SU-DHL-6 (cell line): ENCODE measurements at regions not wholly inside any gene's neighbourhood (a gene's known extent, or its start where the extent isn't known, plus 50 kb on each side); places are given as distances from the start of the nearest gene placed in this dataset.

Source experiments
- H2AFZ ChIP-seq: fragments of 200-600 bp; sonication (generic); 2 replicates; pipeline ENCODE4 v1.6.1; 2014; ENCODE audit warnings: low read depth, mild to moderate bottlenecking, moderate library complexity, mixed read lengths, antibody characterized with exemption, low read length; ENCODE audit not compliant: severe bottlenecking
- H3F3A ChIP-seq: fragments of 200-600 bp; shearing (Covaris generic); 2 replicates; pipeline ENCODE4 v1.6.0; 2016; ENCODE audit warnings: antibody characterized with exemption, mild to moderate bottlenecking; ENCODE audit not compliant: insufficient read depth
- H3K27ac ChIP-seq: fragments of 200-600 bp; sonication (generic); 2 replicates; pipeline ENCODE4 v1.5.1; 2016; ENCODE audit warnings: low read depth, mild to moderate bottlenecking, low read length, moderate library complexity, mixed read lengths
- H3K27me3 ChIP-seq: fragments of 200-600 bp; sonication (generic), shearing (Covaris generic); 2 replicates; pipeline ENCODE4 v1.6.0; 2014; ENCODE audit warnings: mild to moderate bottlenecking, low read length
- H3K36me3 ChIP-seq: fragments of 200-600 bp; sonication (generic); 2 replicates; pipeline ENCODE4 v1.6.1; 2014; ENCODE audit warnings: mild to moderate bottlenecking, low read length, mixed read lengths
- H3K4me2 ChIP-seq: fragments of 300-600, 200-600 bp; shearing (Covaris generic), sonication (generic); 2 replicates; pipeline ENCODE4 v1.6.0; 2014; ENCODE audit warnings: low read length, low read depth, mild to moderate bottlenecking; ENCODE audit not compliant: poor library complexity, severe bottlenecking
- H3K4me3 ChIP-seq: fragments of 200-600 bp; sonication (generic); 2 replicates; pipeline ENCODE4 v1.5.1; 2014; ENCODE audit warnings: antibody characterized with exemption, low read length, mild to moderate bottlenecking, mixed read lengths; ENCODE audit not compliant: insufficient read depth, poor library complexity, severe bottlenecking
- H3K79me2 ChIP-seq: fragments of 200-600 bp; sonication (generic); 2 replicates; pipeline ENCODE4 v1.6.1; 2014; ENCODE audit warnings: mild to moderate bottlenecking, low read length, moderate library complexity; ENCODE audit not compliant: insufficient read depth
- H3K9ac ChIP-seq: fragments of 200-600 bp; sonication (generic); 2 replicates; pipeline ENCODE4 v1.7.0; 2014; ENCODE audit warnings: mild to moderate bottlenecking, low read length
- H3K9me2 ChIP-seq: fragments of 200-600 bp; sonication (generic); replicated peaks from 2 replicates; pipeline ENCODE4 v1.6.1; 2014; ENCODE audit warnings: low read length; ENCODE audit not compliant: insufficient read depth
- H3K9me3 ChIP-seq: fragments of 200-600 bp; sonication (generic); 2 replicates; pipeline ENCODE4 v1.6.1; 2014; ENCODE audit warnings: low read length, mixed read lengths; ENCODE audit not compliant: insufficient read depth
- H4K20me1 ChIP-seq: fragments of 200-600 bp; sonication (generic); 2 replicates; pipeline ENCODE4 v1.6.1; 2014; ENCODE audit warnings: low read depth, mild to moderate bottlenecking, antibody characterized with exemption, low read length, moderate library complexity, mixed read lengths
- EZH2phosphoT487 ChIP-seq: fragments of 200-600 bp; sonication (generic), shearing (Covaris generic); conservative IDR thresholded peaks from 2 replicates; pipeline ENCODE4 v1.6.1; 2018; ENCODE audit warnings: mild to moderate bottlenecking, antibody characterized with exemption, low read length, moderate library complexity, mixed read lengths
- TF ChIP-seq, protein P1 (sequence below): fragments of 200-600 bp; sonication (generic); IDR thresholded peaks from one replicate; pipeline ENCODE4 v1.5.1; 2017; ENCODE audit warnings: antibody characterized with exemption, mild to moderate bottlenecking, low read length, moderate library complexity; ENCODE audit not compliant: insufficient read depth, poor library complexity, severe bottlenecking

- H3K36me3 ChIP-seq, result no peaks in the 10 kb centered on the region
- no peak overlapping the region for H2AFZ ChIP-seq
- H3K9me2 ChIP-seq, result no peaks in the 10 kb centered on the region
- H3F3A ChIP-seq, result no peaks in the 10 kb centered on the region
- H3K9ac ChIP-seq, result no peak overlapping the region
- H3K79me2 ChIP-seq, result no peaks in the 10 kb centered on the region
- H3K4me2 ChIP-seq, result no peak overlapping the region
- H3K27ac ChIP-seq, result no peak overlapping the region
- H3K27me3 ChIP-seq, result no peaks in the 10 kb centered on the region
- TF ChIP-seq, protein P1, sequence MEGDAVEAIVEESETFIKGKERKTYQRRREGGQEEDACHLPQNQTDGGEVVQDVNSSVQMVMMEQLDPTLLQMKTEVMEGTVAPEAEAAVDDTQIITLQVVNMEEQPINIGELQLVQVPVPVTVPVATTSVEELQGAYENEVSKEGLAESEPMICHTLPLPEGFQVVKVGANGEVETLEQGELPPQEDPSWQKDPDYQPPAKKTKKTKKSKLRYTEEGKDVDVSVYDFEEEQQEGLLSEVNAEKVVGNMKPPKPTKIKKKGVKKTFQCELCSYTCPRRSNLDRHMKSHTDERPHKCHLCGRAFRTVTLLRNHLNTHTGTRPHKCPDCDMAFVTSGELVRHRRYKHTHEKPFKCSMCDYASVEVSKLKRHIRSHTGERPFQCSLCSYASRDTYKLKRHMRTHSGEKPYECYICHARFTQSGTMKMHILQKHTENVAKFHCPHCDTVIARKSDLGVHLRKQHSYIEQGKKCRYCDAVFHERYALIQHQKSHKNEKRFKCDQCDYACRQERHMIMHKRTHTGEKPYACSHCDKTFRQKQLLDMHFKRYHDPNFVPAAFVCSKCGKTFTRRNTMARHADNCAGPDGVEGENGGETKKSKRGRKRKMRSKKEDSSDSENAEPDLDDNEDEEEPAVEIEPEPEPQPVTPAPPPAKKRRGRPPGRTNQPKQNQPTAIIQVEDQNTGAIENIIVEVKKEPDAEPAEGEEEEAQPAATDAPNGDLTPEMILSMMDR, result no peak
- TF ChIP-seq EZH2phosphoT487, result no peak
- H4K20me1 ChIP-seq, result no peaks in the 10 kb centered on the region
- no peaks in the 10 kb centered on the region for H3K9me3 ChIP-seq
- no peak overlapping the region for H3K4me3 ChIP-seq
These were observed 298.4 kb downstream of the NDUFA10 start for GRCh38 chr2:239726631-239727181.

DNA sequence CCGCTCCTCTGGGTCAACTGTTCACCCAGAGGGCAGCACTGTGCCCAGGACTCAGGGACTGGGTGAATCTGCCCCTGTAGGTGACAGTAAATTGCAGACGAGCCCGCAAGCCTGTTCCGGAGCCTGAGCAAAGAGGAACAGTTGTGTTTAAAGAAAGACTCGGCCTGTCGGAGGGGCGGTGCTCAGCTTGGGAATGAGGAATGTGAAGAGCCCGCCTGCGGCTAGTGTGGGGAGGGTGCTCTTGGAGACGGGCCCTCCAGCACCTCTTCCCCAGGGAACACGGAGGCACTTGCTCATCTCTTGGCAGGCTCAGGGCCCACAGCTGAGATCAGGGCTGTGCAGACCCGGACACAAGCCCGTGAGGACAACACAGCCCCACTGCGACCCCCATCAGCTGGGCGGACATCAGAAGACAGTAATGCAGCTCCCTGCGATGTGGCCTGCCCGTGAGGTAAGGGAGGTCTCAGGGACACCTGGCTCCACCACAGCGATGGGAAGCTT is 299.0 kb downstream of the NDUFA10 start:
- no peaks in the 10 kb centered on the region for H3K9me2 ChIP-seq
- no peaks in the 10 kb centered on the region for H3F3A ChIP-seq
- H4K20me1 ChIP-seq, result no peaks in the 10 kb centered on the region
- H3K9me3 ChIP-seq, result no peaks in the 10 kb centered on the region
- no peak overlapping the region for H3K4me3 ChIP-seq
- TF ChIP-seq, protein P1, result no peak
- no peak for TF ChIP-seq EZH2phosphoT487
- H2AFZ ChIP-seq, result no peak overlapping the region
- no peak overlapping the region for H3K4me2 ChIP-seq
- no peaks in the 10 kb centered on the region for H3K36me3 ChIP-seq
- no peak overlapping the region for H3K27ac ChIP-seq
- H3K27me3 ChIP-seq, result no peaks in the 10 kb centered on the region
- no peak overlapping the region for H3K9ac ChIP-seq
- H3K79me2 ChIP-seq, result no peaks in the 10 kb centered on the region

DNA sequence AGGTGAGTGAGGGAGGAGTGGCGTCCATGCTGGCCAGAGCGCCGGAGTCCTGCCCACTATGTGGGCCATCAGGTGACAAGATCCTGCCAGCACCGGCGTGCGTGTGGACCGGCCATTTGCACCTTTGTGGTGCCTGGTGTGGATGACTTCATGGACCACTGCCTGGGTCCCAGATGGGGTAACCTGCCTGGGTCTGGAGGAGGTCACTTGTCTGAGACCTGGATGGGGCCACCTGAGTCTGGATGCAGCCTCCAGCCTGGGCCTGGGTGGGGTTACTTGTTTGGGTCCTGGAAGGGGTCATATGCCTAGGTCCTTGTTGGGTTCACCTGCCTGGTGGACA is 299.6 kb downstream of the NDUFA10 start:
- no peaks in the 10 kb centered on the region for H3K36me3 ChIP-seq
- H3K27me3 ChIP-seq, result no peaks in the 10 kb centered on the region
- no peaks in the 10 kb centered on the region for H3F3A ChIP-seq
- H3K4me3 ChIP-seq, result no peak overlapping the region
- H3K9me3 ChIP-seq, result no peaks in the 10 kb centered on the region
- H3K27ac ChIP-seq, result no peak overlapping the region
- no peak overlapping the region for H3K9ac ChIP-seq
- no peak overlapping the region for H2AFZ ChIP-seq
- H3K4me2 ChIP-seq, result no peak overlapping the region
- H4K20me1 ChIP-seq, result no peaks in the 10 kb centered on the region
- TF ChIP-seq, protein P1, result no peak
- no peak for TF ChIP-seq EZH2phosphoT487
- no peaks in the 10 kb centered on the region for H3K79me2 ChIP-seq
- no peaks in the 10 kb centered on the region for H3K9me2 ChIP-seq
